ENCODE measurements at regions not wholly inside any gene's neighbourhood (a gene's known extent, or its start where the extent isn't known, plus 50 kb on each side); places are given as distances from the start of the nearest gene placed in this dataset.
A peak's percentile ranks its signal among the peaks of the same experiment; 100 is the strongest.

DNA sequence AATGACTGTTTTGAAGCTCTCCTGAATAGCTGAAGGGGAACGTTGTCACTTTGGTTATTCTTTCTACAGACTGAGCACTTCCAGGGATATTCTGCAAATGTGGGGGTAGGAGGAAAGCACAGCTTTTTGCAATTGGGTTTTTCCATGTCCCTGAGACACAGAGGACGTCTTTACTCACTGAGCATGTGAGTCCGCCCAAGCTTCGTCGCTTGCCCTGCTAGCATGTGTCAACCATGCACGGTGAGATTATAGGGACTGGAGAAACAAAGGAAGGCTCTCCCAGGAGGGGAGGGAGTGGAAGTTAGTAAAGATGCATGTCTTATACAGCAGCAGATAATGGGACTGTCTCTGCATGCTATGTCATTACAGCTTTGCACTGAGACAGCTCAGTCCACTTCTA is 111.5 kb upstream of the SFRP2 start:
- TF ChIP-seq YY1 (IDR thresholded peaks at IDR 0.05; ENCODE audit: low read depth, low read length) (no peak), EZH2 (IDR thresholded peaks at IDR 0.05; ENCODE audit: low read depth, low read length, severe bottlenecking) (no peak), EP300 (IDR thresholded peaks at IDR 0.05; ENCODE audit: borderline replicate concordance in 1 of 2, low read depth in 2 of 2, low read length in 2 of 2) (no peak), SP4 (IDR thresholded peaks at IDR 0.05; ENCODE audit: low read length) (no peak), JUND (IDR thresholded peaks at IDR 0.05; ENCODE audit: low read length) (no peak), EGR1 (IDR thresholded peaks at IDR 0.05; ENCODE audit: borderline replicate concordance, low read depth, low read length) (no peak), MAFK (IDR thresholded peaks at IDR 0.05; ENCODE audit: low read depth, low read length) (no peak)
- TF ChIP-seq, protein P1, sequence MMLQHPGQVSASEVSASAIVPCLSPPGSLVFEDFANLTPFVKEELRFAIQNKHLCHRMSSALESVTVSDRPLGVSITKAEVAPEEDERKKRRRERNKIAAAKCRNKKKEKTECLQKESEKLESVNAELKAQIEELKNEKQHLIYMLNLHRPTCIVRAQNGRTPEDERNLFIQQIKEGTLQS (IDR thresholded peaks at IDR 0.05; ENCODE audit: insufficient read depth, low read depth, low read length), result no peak
- H3K79me2 ChIP-seq (ENCODE audit: control insufficient read depth in 1 of 2, insufficient read depth in 2 of 2, low read length in 2 of 2), result no peaks in the 10 kb centered on the region
- no peak overlapping the region for H2BK15ac ChIP-seq (ENCODE audit: low read length)
- DNase-seq (ENCODE audit: low read depth in 1 of 2, low spot score in 2 of 2) (no peak), FAIRE-seq (no peak)
- H3K4me3 ChIP-seq (ENCODE audit: extremely low read depth in 1 of 4, insufficient read depth in 2 of 4, low read depth in 3 of 4, low read length in 4 of 4), result no peak overlapping the region
- no peak overlapping the region for H4K8ac ChIP-seq (ENCODE audit: extremely low read depth, insufficient read depth, low read length)
- H3K4me2 ChIP-seq (ENCODE audit: insufficient read depth in 1 of 2, low read depth in 2 of 2, low read length in 2 of 2), result no peak overlapping the region
- H3K18ac ChIP-seq (ENCODE audit: extremely low read depth, low read length), result no peak overlapping the region
- H3K9ac ChIP-seq (replicated peaks in 1 of 4; ENCODE audit: extremely low read depth in 1 of 4, low read depth in 3 of 4, low read length in 3 of 4), result no peak overlapping the region
- no peaks in the 10 kb centered on the region for H3K79me1 ChIP-seq (ENCODE audit: low read depth, low read length)
- H3K36me3 ChIP-seq (ENCODE audit: control insufficient read depth in 2 of 4, insufficient read depth in 4 of 4, low read length in 3 of 4), result no peaks in the 10 kb centered on the region
- no peak overlapping the region for H2BK5ac ChIP-seq (ENCODE audit: low read depth, low read length)
- no peaks in the 10 kb centered on the region for H3K4me1 ChIP-seq (replicated peaks in 1 of 4; ENCODE audit: control insufficient read depth in 3 of 4, insufficient read depth in 4 of 4, low read length in 3 of 4)
- H2BK120ac ChIP-seq (replicated peaks; ENCODE audit: low read depth, low read length), result no peak overlapping the region
- CTCF ChIA-PET (ENCODE audit: partially characterized antibody), result interaction anchor here (1.2 kb wide), 1 partner anchor 9 kb away, joined by 4 read pairs; no protein-coding TSS in a partner anchor
- H3K14ac ChIP-seq (ENCODE audit: insufficient read length), result no peak overlapping the region
- WGBS, 2 experiments (ENCODE audit: extremely low coverage in 1 of 2, insufficient coverage in 1 of 2, insufficient read length in 1 of 2, insufficient replicate concordance in 2 of 2, low coverage in 1 of 2, low lambda C conversion rate in 2 of 2, missing lambda C conversion rate in 1 of 2), result 88% methylated on average over 6 of the region's 6 CpGs; no CpG with 5 or more reads in 1 of the 2 experiments
- POLR2A ChIA-PET (ENCODE audit: partially characterized antibody), result no interaction called here
- H3K23me2 ChIP-seq (ENCODE audit: low read depth, low read length), result no peaks in the 10 kb centered on the region
- no peak overlapping the region for H2BK20ac ChIP-seq (ENCODE audit: low read length)
- no peak overlapping the region; the same call in 1 of the 2 replicates for H2BK12ac ChIP-seq (ENCODE audit: low read depth, low read length)
- H3K27me3 ChIP-seq (replicated peaks in 1 of 4; ENCODE audit: control insufficient read depth in 3 of 4, extremely low read depth in 1 of 4, insufficient read depth in 3 of 4, low read length in 3 of 4), result no peaks in the 10 kb centered on the region
- no peak overlapping the region for H4K91ac ChIP-seq (replicated peaks; ENCODE audit: insufficient read length, low read length)
- H4K20me1 ChIP-seq (replicated peaks in 1 of 2; ENCODE audit: control insufficient read depth in 1 of 2, insufficient read depth in 2 of 2, low read length in 2 of 2), result no peaks in the 10 kb centered on the region
- H3K9me3 ChIP-seq (ENCODE audit: insufficient read depth in 2 of 2, low read depth in 1 of 2, low read length in 1 of 2), result no peaks in the 10 kb centered on the region
- H3K4ac ChIP-seq (replicated peaks; ENCODE audit: insufficient read length, low read depth, low read length), result no peak overlapping the region
- no peak overlapping the region for H3K56ac ChIP-seq (replicated peaks; ENCODE audit: insufficient read length, low read depth, low read length)
- H2AK5ac ChIP-seq (ENCODE audit: low read depth, low read length), result no peak overlapping the region
- H2AFZ ChIP-seq (ENCODE audit: low read length), result 0 out of 2 replicates have a peak overlapping the region, but pooled peaks have one; percentile 2
- no peak overlapping the region for H3K23ac ChIP-seq (ENCODE audit: insufficient read length)
- no peak overlapping the region for H4K5ac ChIP-seq (ENCODE audit: insufficient read length, low read depth, low read length)
- H3K27ac ChIP-seq (ENCODE audit: low read depth, low read length), result no peak overlapping the region

Data from H1 (cell line).